Hepatocyte (in vitro differentiated cells): ENCODE measurements at regions not wholly inside any gene's neighbourhood (a gene's known extent, or its start where the extent isn't known, plus 50 kb on each side); places are given as distances from the start of the nearest gene placed in this dataset.

Source experiments
- EZH2phosphoT487 ChIP-seq: fragments of 200-600 bp; sonication (generic); IDR thresholded peaks from one replicate; pipeline ENCODE4 v1.6.1; 2018; ENCODE audit warnings: antibody characterized with exemption, mild to moderate bottlenecking, low read depth, moderate library complexity; ENCODE audit not compliant: unreplicated experiment, severe bottlenecking
- TF ChIP-seq, protein P1 (sequence below): fragments of 200-600 bp; sonication (generic); IDR thresholded peaks from 2 replicates; pipeline ENCODE4 v1.5.1; 2016; ENCODE audit warnings: antibody characterized with exemption, mild to moderate bottlenecking; ENCODE audit not compliant: poor library complexity

DNA sequence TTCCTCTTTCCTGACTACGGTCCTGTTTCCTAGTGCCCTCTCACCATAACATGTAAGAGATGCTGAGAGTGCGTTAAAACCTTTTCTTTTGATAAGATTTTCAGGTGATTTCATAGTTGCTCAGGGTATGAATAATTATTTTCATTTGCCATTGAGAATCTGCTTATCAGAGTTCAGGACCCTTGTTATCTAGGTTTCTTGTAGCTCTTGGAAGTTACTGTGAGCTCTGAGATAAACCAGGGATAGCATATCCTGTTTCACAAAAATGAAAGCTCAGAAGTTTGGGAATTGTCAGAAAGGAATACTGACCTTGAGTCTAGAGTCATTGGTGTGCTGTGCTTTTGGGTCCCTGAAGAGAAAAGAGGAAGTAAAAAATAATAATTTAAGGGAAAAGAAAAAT is 76.8 kb upstream of the PRKG1 start:
- TF ChIP-seq, protein P1, sequence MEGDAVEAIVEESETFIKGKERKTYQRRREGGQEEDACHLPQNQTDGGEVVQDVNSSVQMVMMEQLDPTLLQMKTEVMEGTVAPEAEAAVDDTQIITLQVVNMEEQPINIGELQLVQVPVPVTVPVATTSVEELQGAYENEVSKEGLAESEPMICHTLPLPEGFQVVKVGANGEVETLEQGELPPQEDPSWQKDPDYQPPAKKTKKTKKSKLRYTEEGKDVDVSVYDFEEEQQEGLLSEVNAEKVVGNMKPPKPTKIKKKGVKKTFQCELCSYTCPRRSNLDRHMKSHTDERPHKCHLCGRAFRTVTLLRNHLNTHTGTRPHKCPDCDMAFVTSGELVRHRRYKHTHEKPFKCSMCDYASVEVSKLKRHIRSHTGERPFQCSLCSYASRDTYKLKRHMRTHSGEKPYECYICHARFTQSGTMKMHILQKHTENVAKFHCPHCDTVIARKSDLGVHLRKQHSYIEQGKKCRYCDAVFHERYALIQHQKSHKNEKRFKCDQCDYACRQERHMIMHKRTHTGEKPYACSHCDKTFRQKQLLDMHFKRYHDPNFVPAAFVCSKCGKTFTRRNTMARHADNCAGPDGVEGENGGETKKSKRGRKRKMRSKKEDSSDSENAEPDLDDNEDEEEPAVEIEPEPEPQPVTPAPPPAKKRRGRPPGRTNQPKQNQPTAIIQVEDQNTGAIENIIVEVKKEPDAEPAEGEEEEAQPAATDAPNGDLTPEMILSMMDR: no peak
- TF ChIP-seq EZH2phosphoT487: no peak
